GM21737 (cell line): ENCODE measurements at regions not wholly inside any gene's neighbourhood (a gene's known extent, or its start where the extent isn't known, plus 50 kb on each side); places are given as distances from the start of the nearest gene placed in this dataset.
A peak's percentile ranks its signal among the peaks of the same experiment; 100 is the strongest.

Source experiments
- ATAC-seq: cut with Tn5 transposase; IDR thresholded peaks from one replicate; pipeline ENCODE4 v1.9.1; 2021; ENCODE audit warnings: mild to moderate bottlenecking, moderate library complexity; ENCODE audit not compliant: unreplicated experiment

DNA sequence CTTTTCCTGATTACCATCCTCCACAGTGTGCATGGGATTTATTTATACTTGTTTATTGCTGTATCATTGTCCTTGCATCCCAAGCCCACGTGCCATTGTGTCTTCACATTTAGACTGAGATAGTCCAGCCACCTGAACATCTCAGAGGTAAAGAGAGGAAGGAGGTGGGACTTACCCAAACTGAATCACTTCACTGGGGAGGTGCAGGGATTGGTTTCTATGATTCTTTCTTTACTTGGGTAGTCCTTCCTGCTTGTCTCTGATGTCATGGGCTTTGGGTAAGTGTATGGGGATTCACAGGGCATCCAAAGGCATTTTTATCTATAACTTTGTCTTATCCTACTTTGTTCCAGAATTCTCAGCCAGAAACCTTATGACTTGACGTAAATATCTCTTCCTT, 141.5 kb upstream of the UMPS start:
- no peak for ATAC-seq

DNA sequence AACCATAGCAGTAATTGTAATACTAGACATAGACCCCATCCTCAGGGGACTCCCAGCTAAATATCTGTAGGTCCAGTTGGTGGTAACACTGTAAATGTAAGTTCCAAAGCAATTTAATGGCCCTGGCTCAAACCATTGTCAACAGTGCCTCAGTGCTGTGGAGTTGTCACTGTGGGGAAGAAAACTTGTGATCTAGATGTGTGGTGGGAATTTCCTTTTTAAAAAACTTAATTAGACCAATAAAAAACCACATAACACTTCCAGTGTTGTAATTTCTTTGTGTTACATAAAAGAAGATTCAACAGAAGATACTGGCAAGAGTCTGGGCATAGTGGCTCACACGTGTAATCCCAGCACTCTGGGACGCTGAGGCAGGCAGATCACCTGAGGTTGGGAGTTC, 138.6 kb upstream of the UMPS start:
- ATAC-seq = no peak

DNA sequence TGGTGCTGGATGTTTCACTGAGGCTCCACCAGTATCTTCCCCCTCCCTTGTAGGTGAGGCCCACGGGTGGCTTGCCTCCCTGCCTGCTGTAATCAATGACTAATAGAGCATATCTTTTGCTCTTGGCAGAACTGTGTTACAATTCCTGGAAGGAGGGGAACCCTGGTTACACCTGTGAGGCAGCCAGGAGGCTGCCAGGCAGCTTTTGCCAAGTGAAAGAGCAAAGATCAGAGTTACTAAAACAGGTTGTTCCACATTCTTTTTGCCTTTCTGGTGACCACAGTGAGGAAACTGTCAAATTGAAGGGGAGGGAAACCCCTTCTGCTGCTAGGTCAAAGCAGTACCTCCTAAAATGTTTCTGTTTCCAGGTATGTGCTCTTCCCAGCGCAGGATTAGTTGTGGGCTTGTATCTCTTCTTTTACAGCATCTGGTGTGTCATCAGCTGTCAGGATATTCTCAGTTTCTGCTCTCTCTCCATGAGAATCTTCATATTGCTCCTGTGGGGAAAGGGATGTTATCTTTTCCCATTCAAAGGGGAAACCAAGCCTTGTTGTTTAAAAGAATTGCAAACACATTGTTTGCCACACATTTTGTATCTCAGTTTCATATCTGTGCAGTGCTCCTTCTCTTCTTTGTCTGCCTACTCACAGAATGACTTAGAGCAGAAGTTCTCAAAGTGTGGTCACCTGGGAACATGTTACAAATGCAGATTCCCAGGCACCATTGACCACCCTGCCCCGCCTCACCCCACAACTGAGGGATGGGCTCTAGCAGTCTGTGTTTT, 137.4 kb upstream of the UMPS start:
- ATAC-seq = peak; percentile 72

DNA sequence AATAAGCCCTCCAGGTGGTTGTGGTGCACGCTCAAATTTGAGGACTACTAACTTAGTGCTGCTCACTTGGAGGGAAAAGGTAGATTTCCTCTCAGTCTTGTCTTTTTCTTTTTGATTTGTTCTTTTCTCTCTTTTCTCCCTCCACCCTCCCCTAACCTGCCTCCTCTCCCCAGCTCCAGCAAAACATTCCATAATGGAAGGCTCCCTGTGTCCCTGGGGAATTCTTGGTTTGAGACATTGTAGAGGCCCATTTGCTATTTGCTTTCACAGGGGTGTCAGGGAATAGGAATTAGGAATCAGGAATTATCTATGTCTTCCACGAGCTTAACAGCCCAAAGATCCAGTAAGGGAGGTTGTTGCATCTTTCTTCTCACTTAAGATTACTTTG, 136.8 kb upstream of the UMPS start:
- no peak for ATAC-seq

DNA sequence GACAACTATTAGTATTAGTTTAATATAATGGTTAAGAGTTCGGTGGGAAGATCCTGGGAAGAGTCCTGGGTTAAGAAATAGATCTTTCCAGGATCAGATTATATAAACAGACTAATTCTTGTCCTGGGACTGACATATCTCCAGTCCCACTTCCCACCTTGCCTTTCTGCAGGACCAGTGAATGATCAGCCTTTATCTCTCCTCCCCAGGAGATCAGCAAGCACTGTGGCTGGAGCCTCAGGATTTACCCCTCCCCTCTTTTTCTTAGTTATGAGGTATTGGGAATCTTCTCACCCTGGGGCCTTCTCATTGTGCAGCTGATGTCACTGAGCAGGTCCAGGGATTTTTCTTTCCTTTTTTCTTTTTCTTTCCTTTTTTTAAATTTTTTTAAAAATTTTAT, 135.7 kb upstream of the UMPS start:
- no peak for ATAC-seq

DNA sequence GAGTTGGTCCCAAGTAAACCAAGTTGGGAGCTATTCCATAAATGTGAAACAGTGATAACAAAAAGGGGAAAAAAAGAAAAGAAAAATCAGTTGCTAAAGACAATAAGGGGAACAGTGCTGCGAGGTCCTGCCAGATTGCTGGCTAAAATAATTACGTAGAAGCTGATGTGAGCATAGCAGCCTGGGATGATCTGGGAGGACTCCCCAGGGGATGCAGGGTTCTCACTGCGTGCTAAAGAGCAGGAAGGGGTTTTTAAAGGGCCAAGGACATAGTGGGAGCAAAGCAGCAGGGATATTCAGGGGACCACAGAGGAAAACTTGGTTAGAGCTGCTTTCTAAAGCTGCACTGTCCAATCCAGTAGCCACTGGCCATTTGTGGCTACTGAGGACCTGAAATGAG, 133.0 kb upstream of the UMPS start:
- ATAC-seq = no peak

DNA sequence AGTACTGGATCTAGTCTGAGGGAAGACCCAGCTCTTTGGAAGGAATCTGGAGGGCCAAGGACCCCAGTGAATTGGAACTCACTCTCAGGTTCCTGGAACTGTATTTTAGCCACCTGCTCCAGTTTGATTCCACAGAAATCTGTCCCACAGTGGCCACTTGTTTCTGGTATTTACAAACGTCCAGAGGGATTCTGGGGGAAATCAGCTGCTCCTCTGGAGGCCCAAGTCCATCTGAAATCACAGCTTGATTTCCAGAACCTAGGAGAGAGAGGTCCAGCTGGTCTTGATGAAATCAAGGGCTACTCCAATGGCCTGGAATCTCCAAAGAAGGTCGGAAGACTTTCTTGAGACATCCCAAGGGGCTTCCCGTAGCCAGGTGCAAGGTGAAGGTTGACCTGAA, 132.3 kb upstream of the UMPS start:
- ATAC-seq = no peak

DNA sequence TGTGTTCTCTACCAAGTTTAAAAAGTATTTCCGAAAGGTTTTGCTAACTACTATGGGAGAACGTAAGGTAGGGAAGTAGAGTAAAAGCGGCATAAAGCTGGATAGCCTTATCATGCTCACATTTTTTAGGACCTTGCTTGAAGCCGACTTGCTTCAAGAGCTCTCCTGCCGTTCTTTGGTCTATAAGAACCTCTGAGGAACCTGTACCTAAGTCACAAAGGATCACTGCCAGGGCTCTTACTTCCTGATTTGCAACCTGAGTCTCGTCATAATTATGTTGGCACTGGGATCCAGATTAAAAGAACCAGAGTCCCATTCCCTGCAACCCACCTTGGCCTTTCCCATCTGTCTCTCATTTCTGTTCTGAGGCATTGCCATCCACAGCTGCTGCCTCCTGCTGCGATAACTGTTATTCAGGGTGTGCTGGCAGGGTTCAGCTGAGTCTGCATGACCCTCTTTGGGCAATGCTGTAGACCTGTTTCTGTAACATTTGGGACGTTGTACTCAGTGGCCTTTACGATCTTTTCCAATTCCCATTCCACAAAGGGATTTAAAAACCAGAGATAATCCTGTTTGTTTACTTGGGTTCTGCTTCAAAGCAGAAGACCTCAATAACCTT, 131.0 kb upstream of the UMPS start:
- ATAC-seq = no peak

DNA sequence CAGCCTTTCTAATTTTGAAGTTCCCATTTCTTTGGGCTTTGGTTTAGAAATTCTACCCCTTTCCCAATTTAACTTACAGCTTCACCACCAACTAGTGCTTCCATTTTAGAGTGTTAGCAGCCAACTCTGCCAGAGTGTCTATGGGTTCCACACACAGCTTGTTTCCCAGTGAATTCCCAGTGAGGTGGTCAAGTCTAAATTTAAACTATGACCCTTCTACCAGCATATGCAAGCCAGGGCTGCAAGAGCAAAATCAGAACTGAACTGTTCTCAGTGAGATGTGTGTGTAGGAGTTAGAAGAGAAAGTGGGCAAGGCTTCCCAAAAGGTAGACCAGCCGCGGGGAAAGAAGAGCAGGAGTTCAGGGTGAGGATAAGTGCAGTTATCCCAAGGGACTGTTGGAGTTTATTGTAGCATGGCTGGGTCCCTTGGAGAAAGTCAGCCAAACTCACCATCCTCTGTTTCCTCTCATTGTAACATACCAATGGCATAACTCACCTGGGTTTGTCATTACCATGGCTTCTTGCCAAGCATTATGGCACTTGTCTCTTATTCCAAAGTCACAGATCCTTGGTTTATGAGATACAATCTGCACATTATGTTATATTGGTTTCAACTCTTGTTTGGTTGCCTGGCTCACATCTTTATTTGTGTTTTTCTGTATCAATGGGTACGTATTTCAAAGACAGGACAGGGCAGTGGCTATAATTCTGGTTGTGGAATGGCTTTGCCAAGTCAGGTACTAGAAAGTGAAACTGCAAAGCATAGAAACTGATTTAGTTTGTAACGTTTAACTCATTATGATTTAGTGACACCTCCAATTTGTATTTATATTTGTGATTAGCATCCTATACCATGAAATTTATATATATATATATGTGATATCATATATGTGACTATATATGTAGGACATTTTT, 130.2 kb upstream of the UMPS start:
- no peak for ATAC-seq

DNA sequence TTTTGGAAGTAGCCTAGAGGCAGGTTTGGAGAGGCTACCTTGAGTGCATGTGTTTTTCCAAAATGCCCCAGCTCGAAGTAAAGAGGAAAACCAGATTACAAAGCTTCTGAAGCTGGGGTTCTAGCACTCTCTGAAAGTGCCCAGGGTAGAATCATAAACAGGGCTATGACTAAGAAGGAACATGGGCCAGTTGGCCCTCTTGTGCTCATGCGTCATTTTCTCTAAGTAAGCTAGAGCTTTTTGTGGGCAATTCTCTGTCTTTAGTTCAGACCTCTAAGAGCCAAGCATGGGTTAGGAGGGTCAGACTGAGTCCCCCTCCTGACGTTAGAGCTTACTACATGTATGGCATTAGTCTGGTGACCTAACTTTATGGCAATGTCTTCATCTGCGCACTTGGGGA, 129.5 kb upstream of the UMPS start:
- ATAC-seq = no peak

DNA sequence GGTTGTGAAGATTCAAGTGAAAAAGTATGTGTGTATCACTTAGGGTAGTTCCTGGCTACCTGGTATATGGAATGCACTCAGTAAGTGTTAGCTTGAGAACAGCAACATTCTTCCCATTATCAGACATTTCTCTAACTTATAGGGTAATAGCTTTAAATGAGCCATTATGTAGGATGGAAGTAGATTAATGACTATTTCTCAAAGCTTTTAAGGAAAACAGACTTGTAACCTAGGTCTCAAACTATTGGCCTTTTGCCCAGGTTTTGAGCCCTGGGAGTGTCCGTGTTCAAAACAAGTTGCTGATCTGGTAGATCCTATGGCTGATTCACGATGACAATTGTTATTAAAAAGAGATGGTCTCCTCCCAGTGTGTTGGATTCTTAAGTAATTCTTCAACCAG, 129.1 kb upstream of the UMPS start:
- ATAC-seq = no peak

DNA sequence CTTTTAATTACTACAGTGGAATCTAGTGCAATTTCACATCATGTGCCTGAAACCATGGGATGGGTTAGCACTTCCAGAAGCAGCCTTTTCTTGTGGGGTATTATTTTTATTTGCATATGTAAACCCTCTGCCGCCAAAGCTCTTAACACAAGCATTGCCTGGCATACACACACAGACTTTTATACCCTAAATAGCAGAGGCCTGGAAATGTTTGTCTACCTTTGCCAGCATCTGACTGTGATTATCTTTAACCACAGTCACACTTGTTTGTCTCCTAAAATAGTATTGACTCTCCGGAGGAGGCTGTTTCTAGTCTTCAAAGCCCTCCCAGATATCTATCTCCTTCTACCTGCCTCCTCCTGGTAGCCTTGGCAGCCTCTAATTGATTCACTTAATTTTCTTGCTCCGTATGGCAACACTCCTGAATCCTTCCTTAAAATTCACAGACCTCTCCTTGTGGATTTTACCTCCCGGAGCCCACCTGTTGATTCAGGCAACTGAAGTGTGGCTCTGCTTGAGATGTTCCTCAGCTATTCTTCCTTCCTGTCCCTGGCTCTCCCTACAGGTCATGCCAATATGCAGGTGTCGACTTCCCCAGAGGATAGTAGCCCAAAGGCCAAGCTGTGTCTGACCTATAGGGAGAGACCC, 127.1 kb upstream of the UMPS start:
- no peak for ATAC-seq

DNA sequence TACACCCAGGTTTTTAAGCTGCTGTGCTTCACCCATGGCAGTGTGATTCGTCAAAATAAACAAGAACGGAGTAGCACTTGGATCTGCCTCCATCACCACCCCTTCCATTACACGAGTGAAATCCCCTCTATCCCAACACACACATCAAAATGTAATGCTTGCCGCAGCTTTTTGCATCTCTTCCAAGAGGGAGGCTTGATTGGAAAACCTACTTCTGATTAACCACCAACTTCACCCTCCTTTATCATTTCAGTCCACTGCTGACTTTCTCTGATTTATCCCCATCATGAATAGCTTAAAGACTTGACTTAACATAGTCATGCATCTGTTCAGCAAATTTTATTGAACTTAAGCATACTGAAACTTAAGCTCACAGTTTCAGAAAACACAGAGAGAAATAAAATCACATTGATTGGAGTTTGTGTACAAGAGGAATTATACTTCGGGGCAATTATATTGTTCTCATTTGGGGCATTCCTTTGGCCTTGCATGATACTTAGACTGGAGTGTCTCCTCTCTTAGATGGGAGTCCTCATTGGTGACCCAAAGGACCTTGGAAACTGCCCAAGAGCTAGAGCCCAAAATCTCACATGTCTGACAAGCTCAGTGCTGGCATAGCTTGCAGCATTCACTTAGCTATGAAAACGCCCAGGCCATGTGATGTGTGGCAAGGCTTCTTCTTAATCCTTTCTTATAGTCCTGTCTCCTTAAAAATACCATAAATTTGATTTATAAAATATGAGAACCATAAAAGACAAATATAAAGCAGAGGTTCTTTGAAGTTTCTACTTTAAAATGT, 124.3 kb upstream of the UMPS start:
- no peak for ATAC-seq

DNA sequence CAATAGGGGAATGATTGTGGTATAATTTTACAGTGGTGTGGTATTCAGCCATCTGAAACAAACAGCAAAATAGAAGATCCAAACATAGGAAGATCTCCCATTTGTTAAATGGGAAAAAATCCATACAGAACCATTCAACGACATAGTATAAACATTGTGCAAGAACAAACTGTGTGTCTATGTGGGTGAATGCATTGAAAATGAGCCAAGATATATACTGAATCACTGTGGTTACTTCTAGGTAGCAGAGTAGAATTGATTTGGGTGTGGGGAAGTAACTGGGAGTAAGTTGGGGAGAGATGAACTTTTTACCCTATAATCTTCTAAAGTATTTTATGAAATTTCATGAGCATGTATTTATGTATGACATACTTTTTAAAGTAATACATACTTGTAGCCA, 123.1 kb upstream of the UMPS start:
- no peak for ATAC-seq

DNA sequence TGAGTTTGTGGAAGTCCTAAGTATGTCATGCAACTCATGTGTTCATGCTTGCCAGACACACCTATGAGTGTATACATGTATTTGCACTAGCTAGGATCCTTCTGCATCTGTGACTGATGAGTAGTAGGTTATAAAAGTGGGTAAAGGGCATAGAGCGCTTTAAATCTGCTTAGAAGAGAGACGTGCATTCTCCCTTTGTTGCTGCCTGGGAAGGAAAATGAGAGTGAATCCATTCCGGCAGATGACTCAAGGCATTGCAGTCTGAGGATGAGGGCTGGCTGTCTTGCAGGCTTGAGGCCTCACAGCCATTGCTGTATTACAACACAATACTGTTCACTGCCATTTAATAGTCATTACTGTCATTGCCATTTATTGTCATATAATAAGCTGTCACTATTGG, 120.8 kb upstream of the UMPS start:
- no peak for ATAC-seq

DNA sequence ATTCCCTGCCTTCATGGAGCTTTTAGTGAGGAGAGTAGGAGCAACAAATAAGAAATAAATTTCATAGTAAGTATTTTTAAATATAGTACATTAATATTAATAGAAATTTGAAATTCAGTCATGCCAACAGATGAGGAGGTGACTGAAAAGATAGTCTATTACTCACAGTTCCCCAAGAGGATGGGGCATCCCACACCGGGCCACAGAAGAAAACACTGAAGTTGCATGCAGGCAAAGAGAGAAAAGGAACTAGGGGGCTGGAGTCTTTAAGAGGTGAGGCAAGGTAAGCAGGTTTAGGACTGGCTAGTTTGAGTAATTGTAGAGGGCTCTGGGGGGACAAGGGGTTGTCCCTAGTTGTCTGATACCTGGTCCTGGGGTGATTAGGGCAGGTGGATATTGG, 120.1 kb upstream of the UMPS start:
- no peak for ATAC-seq

DNA sequence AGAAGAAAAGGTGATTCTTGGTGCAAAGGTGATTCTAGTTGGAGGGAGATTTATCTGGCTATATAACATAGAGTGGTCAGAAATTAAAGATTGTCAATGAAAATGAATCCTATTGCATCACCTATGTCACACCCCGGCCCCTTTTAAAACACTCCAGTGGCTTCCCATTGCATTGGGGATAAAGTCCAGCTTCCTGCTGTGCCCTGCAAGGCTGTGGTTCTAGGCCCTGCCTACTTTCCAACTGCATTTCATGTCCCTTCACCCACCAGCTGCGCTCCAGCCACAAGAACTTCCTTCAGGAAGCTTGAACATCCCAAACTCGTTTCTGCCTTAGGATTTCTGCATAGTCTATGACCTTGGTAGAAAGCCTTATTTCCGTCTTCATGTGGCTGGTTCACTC, 118.7 kb upstream of the UMPS start:
- ATAC-seq = no peak

DNA sequence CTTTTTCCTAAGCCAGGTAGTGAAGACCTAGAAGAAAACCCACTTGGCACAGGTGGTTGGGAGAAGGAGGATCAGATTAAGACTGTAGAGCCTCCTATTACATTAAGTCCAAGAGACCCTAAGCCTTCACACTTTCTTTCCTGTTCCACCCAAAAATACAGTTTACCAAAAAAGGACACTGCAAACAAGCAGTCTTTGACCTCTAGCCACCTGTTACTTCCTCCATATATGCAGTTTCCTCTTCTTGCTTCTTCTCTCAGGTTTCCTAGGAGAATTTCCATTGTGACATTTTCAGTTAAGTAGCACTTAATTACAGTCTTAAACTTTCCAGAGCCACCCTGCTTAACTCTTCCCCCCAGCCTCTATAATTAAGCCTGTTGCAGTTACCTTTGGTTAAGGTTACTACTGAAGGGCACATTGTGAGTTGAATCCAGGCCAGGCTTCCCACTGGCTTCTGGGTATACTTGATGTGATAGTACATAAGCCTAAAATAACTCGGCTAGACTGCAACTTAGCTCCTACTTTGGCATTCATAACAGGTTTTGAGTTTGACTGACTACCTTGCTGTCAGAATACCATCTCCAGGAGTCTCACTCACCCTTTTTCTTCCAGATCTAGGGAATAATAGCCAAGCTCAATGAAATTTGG, 114.2 kb upstream of the UMPS start:
- ATAC-seq = no peak

DNA sequence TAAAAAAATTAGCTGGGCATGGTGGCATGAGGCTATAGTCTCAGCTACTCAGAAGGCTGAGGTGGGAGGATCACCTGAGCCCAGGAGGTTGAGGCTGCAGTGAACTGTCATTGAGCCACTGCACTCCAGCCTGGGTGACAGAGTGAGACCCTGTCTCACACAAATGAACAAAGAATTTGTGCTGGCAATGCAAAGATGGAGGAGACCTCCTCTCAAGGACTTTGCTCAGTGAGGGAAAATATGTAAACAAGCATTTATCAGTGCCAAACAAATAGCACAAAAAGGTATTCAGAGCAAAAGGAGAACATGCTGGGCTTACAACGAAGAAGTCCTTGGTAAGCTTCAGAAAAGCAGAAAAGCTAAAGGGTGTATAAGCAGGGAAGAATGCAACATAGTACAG, 113.1 kb upstream of the UMPS start:
- no peak for ATAC-seq
